Transverse colon (tissue), 3 donors: ENCODE measurements at regions not wholly inside any gene's neighbourhood (a gene's known extent, or its start where the extent isn't known, plus 50 kb on each side); places are given as distances from the start of the nearest gene placed in this dataset.

ENCODE experiments used
- EP300 ChIP-seq: sonication (generic); formaldehyde crosslinking; IDR thresholded peaks from one replicate; pipeline ENCODE4 v1.6.1; 2017; ENCODE audit warnings: antibody characterized with exemption, low read depth
- POLR2A ChIP-seq: fragments of 450-650 bp; IDR thresholded peaks from one replicate; pipeline ENCODE4 v1.6.1; 2016; ENCODE audit warnings: antibody characterized with exemption, mild to moderate bottlenecking, moderate library complexity
- TF ChIP-seq, protein P1 (sequence below), 5 experiments: fragments of 200-600 bp in 3 of 5; fragments of 450-650 bp in 2 of 5; sonication (generic) in 3 of 5; IDR thresholded peaks; 1 replicate in 2 of 5; 2 replicates in 3 of 5; pipeline ENCODE4 v1.5.1; 2016 to 2017; ENCODE audit warnings: antibody characterized with exemption in 5 of 5, inconsistent platforms in 3 of 5, mild to moderate bottlenecking in 2 of 5, moderate library complexity in 1 of 5

DNA sequence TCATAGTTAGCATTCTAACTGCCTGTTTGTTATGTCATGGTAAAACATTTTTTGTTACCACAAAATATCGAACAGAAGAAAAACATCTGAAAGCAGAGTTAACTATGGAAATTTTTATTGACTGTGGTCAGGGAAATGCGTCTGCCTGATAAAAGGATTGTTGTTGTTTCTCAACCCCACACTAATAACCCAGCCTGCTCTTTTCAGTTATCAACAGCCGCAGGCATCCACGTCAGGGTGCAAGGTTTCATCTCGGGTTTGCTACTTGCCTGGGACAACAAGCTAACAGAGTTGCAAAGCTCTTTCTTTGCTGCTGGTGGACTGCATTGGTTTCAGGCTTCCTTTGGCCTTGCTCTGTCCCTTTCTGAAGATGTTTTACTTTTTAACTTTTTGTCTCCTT, 969.2 kb downstream of the CDH18 start:
- TF ChIP-seq EP300 (no peak), POLR2A (no peak)
- TF ChIP-seq, protein P1, sequence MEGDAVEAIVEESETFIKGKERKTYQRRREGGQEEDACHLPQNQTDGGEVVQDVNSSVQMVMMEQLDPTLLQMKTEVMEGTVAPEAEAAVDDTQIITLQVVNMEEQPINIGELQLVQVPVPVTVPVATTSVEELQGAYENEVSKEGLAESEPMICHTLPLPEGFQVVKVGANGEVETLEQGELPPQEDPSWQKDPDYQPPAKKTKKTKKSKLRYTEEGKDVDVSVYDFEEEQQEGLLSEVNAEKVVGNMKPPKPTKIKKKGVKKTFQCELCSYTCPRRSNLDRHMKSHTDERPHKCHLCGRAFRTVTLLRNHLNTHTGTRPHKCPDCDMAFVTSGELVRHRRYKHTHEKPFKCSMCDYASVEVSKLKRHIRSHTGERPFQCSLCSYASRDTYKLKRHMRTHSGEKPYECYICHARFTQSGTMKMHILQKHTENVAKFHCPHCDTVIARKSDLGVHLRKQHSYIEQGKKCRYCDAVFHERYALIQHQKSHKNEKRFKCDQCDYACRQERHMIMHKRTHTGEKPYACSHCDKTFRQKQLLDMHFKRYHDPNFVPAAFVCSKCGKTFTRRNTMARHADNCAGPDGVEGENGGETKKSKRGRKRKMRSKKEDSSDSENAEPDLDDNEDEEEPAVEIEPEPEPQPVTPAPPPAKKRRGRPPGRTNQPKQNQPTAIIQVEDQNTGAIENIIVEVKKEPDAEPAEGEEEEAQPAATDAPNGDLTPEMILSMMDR (IDR thresholded peaks at IDR 0.05), result no peak
